ENCODE measurements at regions not wholly inside any gene's neighbourhood (a gene's known extent, or its start where the extent isn't known, plus 50 kb on each side); places are given as distances from the start of the nearest gene placed in this dataset.

DNA sequence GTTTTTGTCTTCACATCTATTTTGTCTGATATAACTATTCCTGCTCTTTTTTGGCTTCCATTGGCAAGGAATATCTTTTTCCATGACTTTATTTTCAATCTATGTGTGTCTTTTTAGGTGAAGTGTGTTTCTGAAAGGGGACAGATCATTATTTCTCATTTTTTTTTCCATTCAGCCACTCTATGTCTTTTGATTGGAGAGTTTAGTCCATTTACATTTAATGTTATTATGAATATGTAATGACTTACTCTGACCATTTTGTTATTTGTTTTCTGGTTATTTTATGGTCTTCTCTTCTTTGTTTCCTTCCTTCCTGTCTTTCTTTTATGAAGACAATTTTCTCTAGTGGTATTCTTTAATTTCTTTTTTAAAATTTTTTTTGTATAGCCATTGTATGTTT, 178.6 kb upstream of the CNTN5 start:
- in situ Hi-C loops (cut with HindIII; ENCODE audit: low pct_ligation_motif_present, low sequenced_read_pairs): no loop called here

DNA sequence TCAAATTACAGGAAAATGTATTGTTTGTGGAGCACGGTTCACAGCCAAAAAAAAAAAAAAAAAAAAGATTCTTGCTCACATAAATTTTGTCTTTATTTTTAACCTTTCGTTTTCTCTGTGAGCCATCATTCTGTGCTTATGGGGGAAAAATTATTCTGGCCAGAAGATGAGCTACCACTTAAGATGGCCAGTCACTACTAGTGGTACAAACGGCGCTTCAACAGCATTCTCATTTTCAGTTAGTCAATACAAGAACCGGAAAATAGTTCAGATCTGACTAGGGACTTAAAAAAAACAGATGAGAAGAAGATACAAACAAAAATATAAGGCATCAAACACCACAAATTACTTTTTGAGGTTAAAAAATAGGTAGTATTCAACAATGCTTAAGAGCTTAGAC, 158.6 kb upstream of the CNTN5 start:
- Histone ChIP-seq H3K4me3 (ENCODE audit: low read depth, low read length) (no peak overlapping the region), H3K27me3 (replicated peaks) (no peaks in the 10 kb centered on the region), H3K36me3 (replicated peaks) (no peaks in the 10 kb centered on the region), H3K27ac (no peak overlapping the region)
- DNase-seq: no peak
- in situ Hi-C loops (cut with HindIII; ENCODE audit: low pct_ligation_motif_present, low sequenced_read_pairs): no loop called here
- TF ChIP-seq, protein P1, sequence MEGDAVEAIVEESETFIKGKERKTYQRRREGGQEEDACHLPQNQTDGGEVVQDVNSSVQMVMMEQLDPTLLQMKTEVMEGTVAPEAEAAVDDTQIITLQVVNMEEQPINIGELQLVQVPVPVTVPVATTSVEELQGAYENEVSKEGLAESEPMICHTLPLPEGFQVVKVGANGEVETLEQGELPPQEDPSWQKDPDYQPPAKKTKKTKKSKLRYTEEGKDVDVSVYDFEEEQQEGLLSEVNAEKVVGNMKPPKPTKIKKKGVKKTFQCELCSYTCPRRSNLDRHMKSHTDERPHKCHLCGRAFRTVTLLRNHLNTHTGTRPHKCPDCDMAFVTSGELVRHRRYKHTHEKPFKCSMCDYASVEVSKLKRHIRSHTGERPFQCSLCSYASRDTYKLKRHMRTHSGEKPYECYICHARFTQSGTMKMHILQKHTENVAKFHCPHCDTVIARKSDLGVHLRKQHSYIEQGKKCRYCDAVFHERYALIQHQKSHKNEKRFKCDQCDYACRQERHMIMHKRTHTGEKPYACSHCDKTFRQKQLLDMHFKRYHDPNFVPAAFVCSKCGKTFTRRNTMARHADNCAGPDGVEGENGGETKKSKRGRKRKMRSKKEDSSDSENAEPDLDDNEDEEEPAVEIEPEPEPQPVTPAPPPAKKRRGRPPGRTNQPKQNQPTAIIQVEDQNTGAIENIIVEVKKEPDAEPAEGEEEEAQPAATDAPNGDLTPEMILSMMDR (IDR thresholded peaks at IDR 0.05; ENCODE audit: low read depth, low read length, missing control alignments): no peak

More for the DNA sequence above, 178.6 kb upstream of the CNTN5 start:
- no peaks in the 10 kb centered on the region for H3K36me3 ChIP-seq (replicated peaks)
- DNase-seq: no peak
- H3K4me3 ChIP-seq (ENCODE audit: low read depth, low read length): no peak overlapping the region
- TF ChIP-seq, protein P1 (IDR thresholded peaks at IDR 0.05; ENCODE audit: low read depth, low read length, missing control alignments): no peak
- H3K27ac ChIP-seq: no peak overlapping the region
- H3K27me3 ChIP-seq (replicated peaks): no peaks in the 10 kb centered on the region

DNA sequence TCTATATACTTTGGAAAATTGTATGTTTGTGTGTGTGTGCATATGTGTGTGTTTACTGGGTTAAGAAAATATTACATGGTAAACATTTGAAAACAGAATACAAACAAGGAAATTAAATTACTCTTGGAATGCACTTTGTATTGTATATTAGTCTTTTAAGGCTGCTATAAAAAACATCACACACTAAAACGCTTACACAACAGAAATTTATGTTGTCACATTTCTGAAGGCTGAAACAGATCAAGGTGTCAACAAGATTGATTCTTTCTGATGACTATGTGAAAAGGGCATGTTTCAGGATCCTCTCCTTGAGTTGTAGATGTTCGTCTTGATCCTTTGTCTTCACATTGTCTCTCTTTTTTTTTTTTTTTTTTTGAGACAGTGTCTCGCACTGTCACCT, 149.1 kb upstream of the CNTN5 start:
- no peak overlapping the region for H3K27ac ChIP-seq
- in situ Hi-C loops (cut with HindIII; ENCODE audit: low pct_ligation_motif_present, low sequenced_read_pairs): no loop called here
- no peaks in the 10 kb centered on the region for H3K27me3 ChIP-seq (replicated peaks)
- TF ChIP-seq, protein P1 (IDR thresholded peaks at IDR 0.05; ENCODE audit: low read depth, low read length, missing control alignments): no peak
- no peaks in the 10 kb centered on the region for H3K36me3 ChIP-seq (replicated peaks)
- no peak overlapping the region for H3K4me3 ChIP-seq (ENCODE audit: low read depth, low read length)
- DNase-seq: no peak

DNA sequence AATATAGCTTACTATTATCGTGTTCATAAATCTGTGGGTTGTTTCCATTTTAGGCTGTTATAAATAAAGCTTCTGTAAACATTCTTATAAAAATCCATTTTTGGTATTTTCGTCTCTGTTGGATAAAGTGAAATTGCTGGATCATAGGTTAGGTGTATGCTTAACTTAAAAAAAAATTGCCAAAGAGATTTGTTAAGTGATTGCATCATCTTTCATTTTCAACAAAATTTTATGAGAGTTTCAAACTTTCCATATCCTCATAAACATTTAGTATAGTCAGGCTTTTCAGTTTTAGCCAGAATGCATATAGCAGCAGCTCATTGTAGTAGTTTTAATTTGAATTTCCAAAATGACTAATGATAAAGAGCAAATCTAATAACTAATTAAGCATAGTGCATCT, 146.7 kb upstream of the CNTN5 start:
- TF ChIP-seq, protein P1 (IDR thresholded peaks at IDR 0.05; ENCODE audit: low read depth, low read length, missing control alignments): no peak
- no peaks in the 10 kb centered on the region for H3K36me3 ChIP-seq (replicated peaks)
- H3K27me3 ChIP-seq (replicated peaks): no peaks in the 10 kb centered on the region
- DNase-seq: no peak
- in situ Hi-C loops (cut with HindIII; ENCODE audit: low pct_ligation_motif_present, low sequenced_read_pairs): no loop called here
- H3K4me3 ChIP-seq (ENCODE audit: low read depth, low read length): no peak overlapping the region
- H3K27ac ChIP-seq: no peak overlapping the region

DNA sequence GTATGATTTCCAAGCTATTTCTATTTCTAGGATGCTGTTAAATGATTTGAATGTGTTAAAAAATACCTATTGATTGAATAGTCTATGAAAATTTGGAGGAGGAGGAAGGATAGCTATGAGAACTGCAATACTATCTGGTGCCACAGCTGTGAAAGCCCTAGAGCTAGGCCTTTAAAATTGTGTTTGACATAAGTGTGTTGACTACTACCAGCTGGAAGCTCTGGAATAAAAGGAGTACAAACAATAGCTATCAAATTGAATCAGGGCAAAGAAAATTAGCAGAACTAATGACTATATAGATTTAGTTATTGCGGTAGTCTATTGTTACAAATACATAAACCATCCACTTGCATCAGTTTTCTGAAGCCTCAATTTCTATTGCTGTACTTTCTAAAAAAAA, 124.8 kb upstream of the CNTN5 start:
- in situ Hi-C loops (cut with HindIII; ENCODE audit: low pct_ligation_motif_present, low sequenced_read_pairs): no loop called here
- no peak for DNase-seq
- H3K27me3 ChIP-seq (replicated peaks): no peaks in the 10 kb centered on the region
- no peak overlapping the region for H3K4me3 ChIP-seq (ENCODE audit: low read depth, low read length)
- TF ChIP-seq, protein P1 (IDR thresholded peaks at IDR 0.05; ENCODE audit: low read depth, low read length, missing control alignments): no peak
- H3K27ac ChIP-seq: no peak overlapping the region
- no peaks in the 10 kb centered on the region for H3K36me3 ChIP-seq (replicated peaks)

DNA sequence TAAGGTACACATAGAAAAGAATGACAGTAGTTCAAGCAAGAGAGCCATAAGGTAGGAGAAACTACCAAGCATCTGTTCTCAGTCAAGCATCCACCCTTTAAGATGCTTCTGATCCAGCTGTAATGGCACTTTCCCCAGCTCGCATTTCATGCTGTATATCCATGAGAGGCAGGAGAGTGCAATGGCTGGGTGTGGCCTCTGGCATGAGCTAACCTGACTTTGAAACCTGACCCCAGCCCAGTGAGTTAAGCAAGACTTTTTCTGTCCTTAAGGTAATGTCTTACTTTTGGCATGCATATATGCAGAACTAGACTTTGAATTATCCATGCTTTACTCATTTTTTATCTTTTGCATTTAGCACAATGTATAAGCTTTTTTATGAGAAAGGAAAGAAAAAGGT, 79.8 kb upstream of the CNTN5 start:
- no peak overlapping the region for H3K27ac ChIP-seq
- no peaks in the 10 kb centered on the region for H3K27me3 ChIP-seq (replicated peaks)
- in situ Hi-C loops (cut with HindIII; ENCODE audit: low pct_ligation_motif_present, low sequenced_read_pairs): no loop called here
- no peak overlapping the region for H3K4me3 ChIP-seq (ENCODE audit: low read depth, low read length)
- no peak for DNase-seq
- H3K36me3 ChIP-seq (replicated peaks): no peaks in the 10 kb centered on the region
- TF ChIP-seq, protein P1 (IDR thresholded peaks at IDR 0.05; ENCODE audit: low read depth, low read length, missing control alignments): no peak

All from brain microvascular endothelial cell (primary cell).